ENCODE measurements at regions not wholly inside any gene's neighbourhood (a gene's known extent, or its start where the extent isn't known, plus 50 kb on each side); places are given as distances from the start of the nearest gene placed in this dataset.

DNA sequence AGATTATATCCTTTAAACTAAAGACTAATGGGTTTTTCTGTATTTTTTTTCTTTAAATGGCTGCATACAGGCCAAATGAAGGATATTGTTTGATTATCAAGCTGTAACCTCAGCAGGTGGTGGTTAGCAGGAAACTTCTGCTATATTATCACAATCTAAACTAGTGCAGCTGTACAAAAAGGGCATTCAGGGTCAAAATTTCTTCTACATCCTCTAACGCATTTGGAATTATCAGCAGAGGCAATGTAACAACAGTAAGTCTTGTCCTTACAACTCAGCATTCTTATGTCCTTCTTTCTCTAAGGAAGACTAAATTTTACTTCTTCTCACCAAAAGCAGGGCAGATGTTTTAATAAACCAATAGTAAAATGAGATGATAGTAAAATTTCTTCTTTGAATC lies 135.8 kb upstream of the FN1 start:
- Histone ChIP-seq H3K27ac (ENCODE audit: low read length) (no peak overlapping the region), H3K9me3 (ENCODE audit: control insufficient read depth, insufficient read depth, low read depth, low read length) (no peaks in the 10 kb centered on the region), H3K4me3 (ENCODE audit: low read depth in 2 of 2, low read length in 2 of 2) (no peak overlapping the region), H3K36me3 (ENCODE audit: control insufficient read depth, insufficient read depth, low read length) (no peaks in the 10 kb centered on the region), H3K27me3 (ENCODE audit: control insufficient read depth, insufficient read depth, low read length) (no peaks in the 10 kb centered on the region), H3K4me1 (ENCODE audit: control insufficient read depth, insufficient read depth, low read length) (no peaks in the 10 kb centered on the region)
- intact Hi-C loops (cut with micrococcal nuclease; ENCODE audit: unreplicated experiment) (no loop called here), in situ Hi-C loops (cut with HindIII; ENCODE audit: low pct_unique_long_range_greater_than_20kb, low sequenced_read_pairs) (no loop called here)
- no peak for ATAC-seq
- POLR2A ChIA-PET = no interaction called here
- CTCF ChIA-PET = no interaction called here
- TF ChIP-seq, protein P1, sequence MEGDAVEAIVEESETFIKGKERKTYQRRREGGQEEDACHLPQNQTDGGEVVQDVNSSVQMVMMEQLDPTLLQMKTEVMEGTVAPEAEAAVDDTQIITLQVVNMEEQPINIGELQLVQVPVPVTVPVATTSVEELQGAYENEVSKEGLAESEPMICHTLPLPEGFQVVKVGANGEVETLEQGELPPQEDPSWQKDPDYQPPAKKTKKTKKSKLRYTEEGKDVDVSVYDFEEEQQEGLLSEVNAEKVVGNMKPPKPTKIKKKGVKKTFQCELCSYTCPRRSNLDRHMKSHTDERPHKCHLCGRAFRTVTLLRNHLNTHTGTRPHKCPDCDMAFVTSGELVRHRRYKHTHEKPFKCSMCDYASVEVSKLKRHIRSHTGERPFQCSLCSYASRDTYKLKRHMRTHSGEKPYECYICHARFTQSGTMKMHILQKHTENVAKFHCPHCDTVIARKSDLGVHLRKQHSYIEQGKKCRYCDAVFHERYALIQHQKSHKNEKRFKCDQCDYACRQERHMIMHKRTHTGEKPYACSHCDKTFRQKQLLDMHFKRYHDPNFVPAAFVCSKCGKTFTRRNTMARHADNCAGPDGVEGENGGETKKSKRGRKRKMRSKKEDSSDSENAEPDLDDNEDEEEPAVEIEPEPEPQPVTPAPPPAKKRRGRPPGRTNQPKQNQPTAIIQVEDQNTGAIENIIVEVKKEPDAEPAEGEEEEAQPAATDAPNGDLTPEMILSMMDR (IDR thresholded peaks at IDR 0.05) = no peak
- TF ChIP-seq TCF7L2 (IDR thresholded peaks at IDR 0.05; ENCODE audit: low read depth, low read length) (no peak), POLR2AphosphoS5 (IDR thresholded peaks at IDR 0.05; ENCODE audit: low read depth, low read length) (no peak), SIN3A (IDR thresholded peaks at IDR 0.05; ENCODE audit: borderline replicate concordance, insufficient read depth, low read depth, low read length) (no peak)
- TF ChIP-seq, protein P2, sequence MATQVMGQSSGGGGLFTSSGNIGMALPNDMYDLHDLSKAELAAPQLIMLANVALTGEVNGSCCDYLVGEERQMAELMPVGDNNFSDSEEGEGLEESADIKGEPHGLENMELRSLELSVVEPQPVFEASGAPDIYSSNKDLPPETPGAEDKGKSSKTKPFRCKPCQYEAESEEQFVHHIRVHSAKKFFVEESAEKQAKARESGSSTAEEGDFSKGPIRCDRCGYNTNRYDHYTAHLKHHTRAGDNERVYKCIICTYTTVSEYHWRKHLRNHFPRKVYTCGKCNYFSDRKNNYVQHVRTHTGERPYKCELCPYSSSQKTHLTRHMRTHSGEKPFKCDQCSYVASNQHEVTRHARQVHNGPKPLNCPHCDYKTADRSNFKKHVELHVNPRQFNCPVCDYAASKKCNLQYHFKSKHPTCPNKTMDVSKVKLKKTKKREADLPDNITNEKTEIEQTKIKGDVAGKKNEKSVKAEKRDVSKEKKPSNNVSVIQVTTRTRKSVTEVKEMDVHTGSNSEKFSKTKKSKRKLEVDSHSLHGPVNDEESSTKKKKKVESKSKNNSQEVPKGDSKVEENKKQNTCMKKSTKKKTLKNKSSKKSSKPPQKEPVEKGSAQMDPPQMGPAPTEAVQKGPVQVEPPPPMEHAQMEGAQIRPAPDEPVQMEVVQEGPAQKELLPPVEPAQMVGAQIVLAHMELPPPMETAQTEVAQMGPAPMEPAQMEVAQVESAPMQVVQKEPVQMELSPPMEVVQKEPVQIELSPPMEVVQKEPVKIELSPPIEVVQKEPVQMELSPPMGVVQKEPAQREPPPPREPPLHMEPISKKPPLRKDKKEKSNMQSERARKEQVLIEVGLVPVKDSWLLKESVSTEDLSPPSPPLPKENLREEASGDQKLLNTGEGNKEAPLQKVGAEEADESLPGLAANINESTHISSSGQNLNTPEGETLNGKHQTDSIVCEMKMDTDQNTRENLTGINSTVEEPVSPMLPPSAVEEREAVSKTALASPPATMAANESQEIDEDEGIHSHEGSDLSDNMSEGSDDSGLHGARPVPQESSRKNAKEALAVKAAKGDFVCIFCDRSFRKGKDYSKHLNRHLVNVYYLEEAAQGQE (IDR thresholded peaks at IDR 0.05; ENCODE audit: insufficient read depth in 1 of 2, low read depth in 2 of 2, low read length in 1 of 2) = no peak
- BruUV-seq (replicated peaks) = no TSS peak
- no peak for DNase-seq (ENCODE audit: low read depth, low spot score)

DNA sequence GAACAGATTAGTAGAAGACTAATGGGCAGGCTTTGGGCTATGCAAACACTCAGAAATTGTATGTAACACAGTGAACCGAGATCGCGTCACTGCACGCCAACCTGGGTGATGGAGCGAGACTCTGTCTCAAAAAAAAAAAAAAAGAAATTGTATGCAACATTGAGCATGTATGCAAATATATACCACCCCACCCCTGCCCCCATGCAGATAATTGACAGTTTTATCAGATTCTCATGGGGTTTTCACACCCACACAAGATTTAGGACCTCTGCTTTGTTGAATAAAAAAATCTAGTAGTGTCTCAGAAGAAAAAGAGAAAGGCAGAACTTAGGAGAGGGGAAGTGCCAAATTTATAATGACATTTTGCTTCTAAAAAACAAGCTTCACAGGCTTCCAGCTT lies 131.6 kb upstream of the FN1 start:
- CTCF ChIA-PET = no interaction called here

More for the DNA sequence above, 131.6 kb upstream of the FN1 start:
- Histone ChIP-seq H3K4me1 (ENCODE audit: control insufficient read depth, insufficient read depth, low read length) (no peaks in the 10 kb centered on the region), H3K27me3 (ENCODE audit: control insufficient read depth, insufficient read depth, low read length) (no peaks in the 10 kb centered on the region), H3K4me3 (ENCODE audit: low read depth in 2 of 2, low read length in 2 of 2) (no peak overlapping the region), H3K9me3 (ENCODE audit: control insufficient read depth, insufficient read depth, low read depth, low read length) (no peaks in the 10 kb centered on the region), H3K36me3 (ENCODE audit: control insufficient read depth, insufficient read depth, low read length) (no peaks in the 10 kb centered on the region), H3K27ac (ENCODE audit: low read length) (no peak overlapping the region)
- no peak for ATAC-seq
- DNase-seq (ENCODE audit: low read depth, low spot score) = no peak
- in situ Hi-C loops (cut with HindIII; ENCODE audit: low pct_unique_long_range_greater_than_20kb, low sequenced_read_pairs) (no loop called here), intact Hi-C loops (cut with micrococcal nuclease; ENCODE audit: unreplicated experiment) (no loop called here)
- POLR2A ChIA-PET = no interaction called here
- BruUV-seq (replicated peaks) = no TSS peak
- TF ChIP-seq, protein P2 (IDR thresholded peaks at IDR 0.05; ENCODE audit: insufficient read depth in 1 of 2, low read depth in 2 of 2, low read length in 1 of 2) = no peak
- TF ChIP-seq POLR2AphosphoS5 (IDR thresholded peaks at IDR 0.05; ENCODE audit: low read depth, low read length) = no peak
- no peak for TF ChIP-seq SIN3A (IDR thresholded peaks at IDR 0.05; ENCODE audit: borderline replicate concordance, insufficient read depth, low read depth, low read length)
- TF ChIP-seq TCF7L2 (IDR thresholded peaks at IDR 0.05; ENCODE audit: low read depth, low read length) = no peak
- TF ChIP-seq, protein P1 (IDR thresholded peaks at IDR 0.05) = no peak
